H9 (cell line): ENCODE measurements at regions not wholly inside any gene's neighbourhood (a gene's known extent, or its start where the extent isn't known, plus 50 kb on each side); places are given as distances from the start of the nearest gene placed in this dataset.

Experiments used
- DNase-seq: peaks from one replicate; pipeline ENCODE4 v3.0.0-alpha.2; 2017
- H2AFZ ChIP-seq: one replicate; pipeline ENCODE4 v1.6.1; 2013; ENCODE audit warnings: mild to moderate bottlenecking, low read length, control low read depth, moderate library complexity
- H2AK5ac ChIP-seq: 2 replicates; pipeline ENCODE4 v1.6.1; 2013; ENCODE audit warnings: low read length, control low read depth, mixed read lengths; ENCODE audit not compliant: insufficient read length
- H2BK120ac ChIP-seq: one replicate; pipeline ENCODE4 v1.6.1; 2013; ENCODE audit warnings: low read depth, mild to moderate bottlenecking, low read length, control low read depth, inconsistent platforms; ENCODE audit not compliant: poor library complexity, severe bottlenecking
- H2BK12ac ChIP-seq: 2 replicates; pipeline ENCODE4 v1.6.1; 2013; ENCODE audit warnings: low read length, control low read depth, mixed read lengths, low read depth; ENCODE audit not compliant: insufficient read length
- H2BK15ac ChIP-seq: 2 replicates; pipeline ENCODE4 v1.6.1; 2013; ENCODE audit warnings: low read depth, low read length, control low read depth
- H2BK20ac ChIP-seq: one replicate; pipeline ENCODE4 v1.6.1; 2013; ENCODE audit warnings: low read depth, mild to moderate bottlenecking, low read length, control low read depth, inconsistent platforms; ENCODE audit not compliant: poor library complexity, severe bottlenecking
- H2BK5ac ChIP-seq: 2 replicates; pipeline ENCODE4 v1.6.1; 2013; ENCODE audit warnings: low read length, control low read depth, mixed read lengths; ENCODE audit not compliant: insufficient read length
- H3K14ac ChIP-seq: 2 replicates; pipeline ENCODE4 v1.6.1; 2013; ENCODE audit warnings: low read length, control low read depth; ENCODE audit not compliant: insufficient read depth
- H3K18ac ChIP-seq: 2 replicates; pipeline ENCODE4 v1.6.1; 2013; ENCODE audit warnings: low read depth, mild to moderate bottlenecking, mixed read lengths, low read length, control low read depth; ENCODE audit not compliant: insufficient read length
- H3K23ac ChIP-seq: 2 replicates; pipeline ENCODE4 v1.6.1; 2013; ENCODE audit warnings: low read length, control low read depth, mixed read lengths, low read depth; ENCODE audit not compliant: insufficient read length
- H3K23me2 ChIP-seq: 2 replicates; pipeline ENCODE4 v1.6.1; 2013; ENCODE audit warnings: low read depth, mild to moderate bottlenecking, mixed read lengths, low read length, control low read depth; ENCODE audit not compliant: insufficient read length, poor library complexity, severe bottlenecking
- H3K27ac ChIP-seq: 2 replicates; pipeline ENCODE4 v1.5.1; 2013; ENCODE audit warnings: low read length, control low read depth, mixed read lengths, low read depth; ENCODE audit not compliant: insufficient read length
- H3K27me3 ChIP-seq: 2 replicates; pipeline ENCODE4 v1.6.1; 2013; ENCODE audit warnings: low read length, control low read depth, inconsistent platforms; ENCODE audit not compliant: insufficient read depth
- H3K4ac ChIP-seq: 2 replicates; pipeline ENCODE4 v1.6.1; 2013; ENCODE audit warnings: low read depth, mild to moderate bottlenecking, control low read depth, inconsistent platforms, low read length, moderate library complexity
- H3K4me1 ChIP-seq: 2 replicates; pipeline ENCODE4 v1.6.1; 2013; ENCODE audit warnings: low read length, control low read depth, inconsistent platforms; ENCODE audit not compliant: insufficient read depth
- H3K4me2 ChIP-seq: 2 replicates; pipeline ENCODE4 v1.6.1; 2013; ENCODE audit warnings: low read length, control low read depth, mixed read lengths; ENCODE audit not compliant: insufficient read length, insufficient read depth
- H3K56ac ChIP-seq: 2 replicates; pipeline ENCODE4 v1.6.1; 2013; ENCODE audit warnings: low read depth, mild to moderate bottlenecking, mixed read lengths, low read length, control low read depth; ENCODE audit not compliant: insufficient read length
- H3K79me1 ChIP-seq: 2 replicates; pipeline ENCODE4 v1.6.1; 2013; ENCODE audit warnings: low read depth, mild to moderate bottlenecking, moderate library complexity, low read length, control low read depth, inconsistent platforms; ENCODE audit not compliant: insufficient read depth, poor library complexity, severe bottlenecking
- H3K79me2 ChIP-seq: 2 replicates; pipeline ENCODE4 v1.6.1; 2013; ENCODE audit warnings: low read length, control low read depth, inconsistent platforms; ENCODE audit not compliant: insufficient read depth
- H3K9ac ChIP-seq: 2 replicates; pipeline ENCODE4 v1.6.1; 2013; ENCODE audit warnings: low read length, control low read depth, mixed read lengths; ENCODE audit not compliant: insufficient read length; ENCODE audit errors: extremely low read depth
- H3K9me3 ChIP-seq: one replicate; pipeline ENCODE4 v1.6.1; 2013; ENCODE audit warnings: low read depth, low read length, inconsistent platforms; ENCODE audit not compliant: control insufficient read depth
- H3T11ph ChIP-seq: one replicate; pipeline ENCODE4 v1.6.1; 2013; ENCODE audit warnings: mild to moderate bottlenecking, low read length, control low read depth, inconsistent platforms
- H4K20me1 ChIP-seq: one replicate; pipeline ENCODE4 v1.6.1; 2013; ENCODE audit not compliant: control insufficient read depth, insufficient read length, insufficient read depth
- H4K5ac ChIP-seq: 2 replicates; pipeline ENCODE4 v1.6.1; 2013; ENCODE audit warnings: low read depth, mild to moderate bottlenecking, mixed read lengths, low read length, control low read depth; ENCODE audit not compliant: insufficient read length
- H4K8ac ChIP-seq: replicated peaks from 2 replicates; pipeline ENCODE4 v1.6.1; 2013; ENCODE audit warnings: low read length, control low read depth, mixed read lengths, low read depth; ENCODE audit not compliant: insufficient read length
- H4K91ac ChIP-seq: 2 replicates; pipeline ENCODE4 v1.6.1; 2013; ENCODE audit warnings: low read depth, mild to moderate bottlenecking, moderate library complexity, mixed read lengths, low read length, control low read depth; ENCODE audit not compliant: insufficient read length
- H3K27ac Mint-ChIP-seq, 3 experiments: 2 replicates in 2 of 3; 3 replicates in 1 of 3; pipeline ENCODE4 v1.8.0; 2020 to 2021; ENCODE audit warnings: mixed read lengths in 3 of 3, mild to moderate bottlenecking in 1 of 3, moderate library complexity in 1 of 3
- H3K27me3 Mint-ChIP-seq: 2 replicates; pipeline ENCODE4 v1.8.0; 2021; ENCODE audit warnings: low read depth, mild to moderate bottlenecking, moderate library complexity, mixed read lengths
- H3K36me3 Mint-ChIP-seq, 3 experiments: 2 replicates in 2 of 3; 3 replicates in 1 of 3; pipeline ENCODE4 v1.8.0; 2020 to 2021; ENCODE audit warnings: low read depth in 3 of 3, mixed read lengths in 3 of 3; ENCODE audit not compliant: insufficient read depth in 1 of 3
- H3K4me1 Mint-ChIP-seq, 2 experiments: 2 replicates each; pipeline ENCODE4 v1.8.0; 2020; ENCODE audit warnings: mixed read lengths in 2 of 2
- H3K4me3 Mint-ChIP-seq, 2 experiments: 2 replicates in 1 of 2; 3 replicates in 1 of 2; pipeline ENCODE4 v1.8.0; 2020 to 2021; ENCODE audit warnings: mild to moderate bottlenecking in 2 of 2, mixed read lengths in 2 of 2, moderate library complexity in 1 of 2
- H3K9me3 Mint-ChIP-seq, 2 experiments: 2 replicates in 1 of 2; 3 replicates in 1 of 2; pipeline ENCODE4 v1.8.0; 2020; ENCODE audit warnings: mild to moderate bottlenecking in 2 of 2, mixed read lengths in 2 of 2, moderate library complexity in 1 of 2
- WGBS: extraction: QIAGEN DNeasy Blood & Tissue Kit; methylation state at CpG from one replicate; pipeline ENCODE4 v1.1.7; 2013; ENCODE audit warnings: missing lambda C conversion rate, low lambda C conversion rate, mixed read lengths; ENCODE audit not compliant: insufficient read length; ENCODE audit errors: extremely low coverage; 5-methylcytosine and 5-hydroxymethylcytosine counted together
- TF ChIP-seq, protein P1 (sequence below): fragments of 200-600 bp; sonication (generic); conservative IDR thresholded peaks from 3 replicates; pipeline ENCODE4 v1.8.0; 2021; ENCODE audit warnings: antibody characterized with exemption, mild to moderate bottlenecking

DNA sequence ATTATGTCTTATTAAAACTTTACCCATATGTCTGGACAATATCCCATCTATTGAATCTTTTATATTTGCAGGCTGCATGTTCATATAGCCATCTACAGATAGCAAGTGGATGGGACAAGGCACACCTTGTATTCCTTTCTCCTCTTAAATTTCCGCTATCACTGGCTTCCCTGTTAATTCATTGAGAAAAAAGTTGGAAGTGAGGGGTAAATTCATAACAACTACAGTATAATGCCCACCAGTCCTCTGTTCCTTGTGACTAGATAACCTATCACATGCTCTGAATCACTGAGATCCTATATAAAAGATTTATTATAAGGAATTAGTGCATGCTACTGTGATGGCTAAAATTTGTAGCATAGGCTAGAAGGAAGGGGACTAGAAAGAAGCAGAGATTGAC is 1005.8 kb upstream of the ATXN8OS start:
- H3K14ac ChIP-seq: no peak overlapping the region
- no peak overlapping the region for H3K4me2 ChIP-seq
- H3K4ac ChIP-seq: no peak overlapping the region
- H4K91ac ChIP-seq: no peak overlapping the region
- H2BK15ac ChIP-seq: no peak overlapping the region
- no peaks in the 10 kb centered on the region for H3K9me3 ChIP-seq
- no peak overlapping the region for H2BK20ac ChIP-seq
- no peaks in the 10 kb centered on the region for H3K4me1 ChIP-seq
- H2BK12ac ChIP-seq: no peak overlapping the region
- no peak overlapping the region for H2BK120ac ChIP-seq
- H3K56ac ChIP-seq: no peak overlapping the region
- no peaks in the 10 kb centered on the region for H3K27me3 ChIP-seq
- no peak overlapping the region for H3K27ac ChIP-seq
- no peak overlapping the region for H4K8ac ChIP-seq
- Mint-ChIP-seq H3K27me3 (no peaks in the 10 kb centered on the region), H3K4me3 (no peak overlapping the region), H3K27ac (no peak overlapping the region), H3K36me3 (peaks cover 0 to 2% (median 0%) of the 10 kb centered on the region in 3 experiments; a peak in 3 of 7 replicates), H3K9me3 (peaks cover 0 to 4% of the 10 kb centered on the region in 2 experiments; a peak in 2 of 5 replicates), H3K4me1 (no peaks in the 10 kb centered on the region)
- no peak overlapping the region for H3K9ac ChIP-seq
- no CpG with 5 or more reads among the region's 1 CpG for WGBS
- H3K79me2 ChIP-seq: no peaks in the 10 kb centered on the region
- no peak overlapping the region for H2AK5ac ChIP-seq
- no peak overlapping the region for H3K23ac ChIP-seq
- no peak for DNase-seq
- H4K5ac ChIP-seq: no peak overlapping the region
- no peak overlapping the region for H2AFZ ChIP-seq
- TF ChIP-seq, protein P1, sequence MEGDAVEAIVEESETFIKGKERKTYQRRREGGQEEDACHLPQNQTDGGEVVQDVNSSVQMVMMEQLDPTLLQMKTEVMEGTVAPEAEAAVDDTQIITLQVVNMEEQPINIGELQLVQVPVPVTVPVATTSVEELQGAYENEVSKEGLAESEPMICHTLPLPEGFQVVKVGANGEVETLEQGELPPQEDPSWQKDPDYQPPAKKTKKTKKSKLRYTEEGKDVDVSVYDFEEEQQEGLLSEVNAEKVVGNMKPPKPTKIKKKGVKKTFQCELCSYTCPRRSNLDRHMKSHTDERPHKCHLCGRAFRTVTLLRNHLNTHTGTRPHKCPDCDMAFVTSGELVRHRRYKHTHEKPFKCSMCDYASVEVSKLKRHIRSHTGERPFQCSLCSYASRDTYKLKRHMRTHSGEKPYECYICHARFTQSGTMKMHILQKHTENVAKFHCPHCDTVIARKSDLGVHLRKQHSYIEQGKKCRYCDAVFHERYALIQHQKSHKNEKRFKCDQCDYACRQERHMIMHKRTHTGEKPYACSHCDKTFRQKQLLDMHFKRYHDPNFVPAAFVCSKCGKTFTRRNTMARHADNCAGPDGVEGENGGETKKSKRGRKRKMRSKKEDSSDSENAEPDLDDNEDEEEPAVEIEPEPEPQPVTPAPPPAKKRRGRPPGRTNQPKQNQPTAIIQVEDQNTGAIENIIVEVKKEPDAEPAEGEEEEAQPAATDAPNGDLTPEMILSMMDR: no peak
- H2BK5ac ChIP-seq: no peak overlapping the region
- H3K79me1 ChIP-seq: no peaks in the 10 kb centered on the region
- H3K18ac ChIP-seq: no peak overlapping the region
- H4K20me1 ChIP-seq: no peaks in the 10 kb centered on the region
- no peak overlapping the region for H3T11ph ChIP-seq
- no peaks in the 10 kb centered on the region for H3K23me2 ChIP-seq
